H9 (cell line): ENCODE measurements at regions not wholly inside any gene's neighbourhood (a gene's known extent, or its start where the extent isn't known, plus 50 kb on each side); places are given as distances from the start of the nearest gene placed in this dataset.

Experiments used
- DNase-seq: peaks from one replicate; pipeline ENCODE4 v3.0.0-alpha.2; 2017
- H2AFZ ChIP-seq: one replicate; pipeline ENCODE4 v1.6.1; 2013; ENCODE audit warnings: mild to moderate bottlenecking, low read length, control low read depth, moderate library complexity
- H2AK5ac ChIP-seq: 2 replicates; pipeline ENCODE4 v1.6.1; 2013; ENCODE audit warnings: low read length, control low read depth, mixed read lengths; ENCODE audit not compliant: insufficient read length
- H2BK120ac ChIP-seq: one replicate; pipeline ENCODE4 v1.6.1; 2013; ENCODE audit warnings: low read depth, mild to moderate bottlenecking, low read length, control low read depth, inconsistent platforms; ENCODE audit not compliant: poor library complexity, severe bottlenecking
- H2BK12ac ChIP-seq: 2 replicates; pipeline ENCODE4 v1.6.1; 2013; ENCODE audit warnings: low read length, control low read depth, mixed read lengths, low read depth; ENCODE audit not compliant: insufficient read length
- H2BK15ac ChIP-seq: 2 replicates; pipeline ENCODE4 v1.6.1; 2013; ENCODE audit warnings: low read depth, low read length, control low read depth
- H2BK20ac ChIP-seq: one replicate; pipeline ENCODE4 v1.6.1; 2013; ENCODE audit warnings: low read depth, mild to moderate bottlenecking, low read length, control low read depth, inconsistent platforms; ENCODE audit not compliant: poor library complexity, severe bottlenecking
- H2BK5ac ChIP-seq: 2 replicates; pipeline ENCODE4 v1.6.1; 2013; ENCODE audit warnings: low read length, control low read depth, mixed read lengths; ENCODE audit not compliant: insufficient read length
- H3K14ac ChIP-seq: 2 replicates; pipeline ENCODE4 v1.6.1; 2013; ENCODE audit warnings: low read length, control low read depth; ENCODE audit not compliant: insufficient read depth
- H3K18ac ChIP-seq: 2 replicates; pipeline ENCODE4 v1.6.1; 2013; ENCODE audit warnings: low read depth, mild to moderate bottlenecking, mixed read lengths, low read length, control low read depth; ENCODE audit not compliant: insufficient read length
- H3K23ac ChIP-seq: 2 replicates; pipeline ENCODE4 v1.6.1; 2013; ENCODE audit warnings: low read length, control low read depth, mixed read lengths, low read depth; ENCODE audit not compliant: insufficient read length
- H3K23me2 ChIP-seq: 2 replicates; pipeline ENCODE4 v1.6.1; 2013; ENCODE audit warnings: low read depth, mild to moderate bottlenecking, mixed read lengths, low read length, control low read depth; ENCODE audit not compliant: insufficient read length, poor library complexity, severe bottlenecking
- H3K27ac ChIP-seq: 2 replicates; pipeline ENCODE4 v1.5.1; 2013; ENCODE audit warnings: low read length, control low read depth, mixed read lengths, low read depth; ENCODE audit not compliant: insufficient read length
- H3K27me3 ChIP-seq: 2 replicates; pipeline ENCODE4 v1.6.1; 2013; ENCODE audit warnings: low read length, control low read depth, inconsistent platforms; ENCODE audit not compliant: insufficient read depth
- H3K4ac ChIP-seq: 2 replicates; pipeline ENCODE4 v1.6.1; 2013; ENCODE audit warnings: low read depth, mild to moderate bottlenecking, control low read depth, inconsistent platforms, low read length, moderate library complexity
- H3K4me1 ChIP-seq: 2 replicates; pipeline ENCODE4 v1.6.1; 2013; ENCODE audit warnings: low read length, control low read depth, inconsistent platforms; ENCODE audit not compliant: insufficient read depth
- H3K4me2 ChIP-seq: 2 replicates; pipeline ENCODE4 v1.6.1; 2013; ENCODE audit warnings: low read length, control low read depth, mixed read lengths; ENCODE audit not compliant: insufficient read length, insufficient read depth
- H3K56ac ChIP-seq: 2 replicates; pipeline ENCODE4 v1.6.1; 2013; ENCODE audit warnings: low read depth, mild to moderate bottlenecking, mixed read lengths, low read length, control low read depth; ENCODE audit not compliant: insufficient read length
- H3K79me1 ChIP-seq: 2 replicates; pipeline ENCODE4 v1.6.1; 2013; ENCODE audit warnings: low read depth, mild to moderate bottlenecking, moderate library complexity, low read length, control low read depth, inconsistent platforms; ENCODE audit not compliant: insufficient read depth, poor library complexity, severe bottlenecking
- H3K79me2 ChIP-seq: 2 replicates; pipeline ENCODE4 v1.6.1; 2013; ENCODE audit warnings: low read length, control low read depth, inconsistent platforms; ENCODE audit not compliant: insufficient read depth
- H3K9ac ChIP-seq: 2 replicates; pipeline ENCODE4 v1.6.1; 2013; ENCODE audit warnings: low read length, control low read depth, mixed read lengths; ENCODE audit not compliant: insufficient read length; ENCODE audit errors: extremely low read depth
- H3K9me3 ChIP-seq: one replicate; pipeline ENCODE4 v1.6.1; 2013; ENCODE audit warnings: low read depth, low read length, inconsistent platforms; ENCODE audit not compliant: control insufficient read depth
- H3T11ph ChIP-seq: one replicate; pipeline ENCODE4 v1.6.1; 2013; ENCODE audit warnings: mild to moderate bottlenecking, low read length, control low read depth, inconsistent platforms
- H4K20me1 ChIP-seq: one replicate; pipeline ENCODE4 v1.6.1; 2013; ENCODE audit not compliant: control insufficient read depth, insufficient read length, insufficient read depth
- H4K5ac ChIP-seq: 2 replicates; pipeline ENCODE4 v1.6.1; 2013; ENCODE audit warnings: low read depth, mild to moderate bottlenecking, mixed read lengths, low read length, control low read depth; ENCODE audit not compliant: insufficient read length
- H4K8ac ChIP-seq: replicated peaks from 2 replicates; pipeline ENCODE4 v1.6.1; 2013; ENCODE audit warnings: low read length, control low read depth, mixed read lengths, low read depth; ENCODE audit not compliant: insufficient read length
- H4K91ac ChIP-seq: 2 replicates; pipeline ENCODE4 v1.6.1; 2013; ENCODE audit warnings: low read depth, mild to moderate bottlenecking, moderate library complexity, mixed read lengths, low read length, control low read depth; ENCODE audit not compliant: insufficient read length
- H3K27ac Mint-ChIP-seq, 3 experiments: 2 replicates in 2 of 3; 3 replicates in 1 of 3; pipeline ENCODE4 v1.8.0; 2020 to 2021; ENCODE audit warnings: mixed read lengths in 3 of 3, mild to moderate bottlenecking in 1 of 3, moderate library complexity in 1 of 3
- H3K27me3 Mint-ChIP-seq: 2 replicates; pipeline ENCODE4 v1.8.0; 2021; ENCODE audit warnings: low read depth, mild to moderate bottlenecking, moderate library complexity, mixed read lengths
- H3K36me3 Mint-ChIP-seq, 3 experiments: 2 replicates in 2 of 3; 3 replicates in 1 of 3; pipeline ENCODE4 v1.8.0; 2020 to 2021; ENCODE audit warnings: low read depth in 3 of 3, mixed read lengths in 3 of 3; ENCODE audit not compliant: insufficient read depth in 1 of 3
- H3K4me1 Mint-ChIP-seq, 2 experiments: 2 replicates each; pipeline ENCODE4 v1.8.0; 2020; ENCODE audit warnings: mixed read lengths in 2 of 2
- H3K4me3 Mint-ChIP-seq, 2 experiments: 2 replicates in 1 of 2; 3 replicates in 1 of 2; pipeline ENCODE4 v1.8.0; 2020 to 2021; ENCODE audit warnings: mild to moderate bottlenecking in 2 of 2, mixed read lengths in 2 of 2, moderate library complexity in 1 of 2
- H3K9me3 Mint-ChIP-seq, 2 experiments: 2 replicates in 1 of 2; 3 replicates in 1 of 2; pipeline ENCODE4 v1.8.0; 2020; ENCODE audit warnings: mild to moderate bottlenecking in 2 of 2, mixed read lengths in 2 of 2, moderate library complexity in 1 of 2
- WGBS: extraction: QIAGEN DNeasy Blood & Tissue Kit; methylation state at CpG from one replicate; pipeline ENCODE4 v1.1.7; 2013; ENCODE audit warnings: missing lambda C conversion rate, low lambda C conversion rate, mixed read lengths; ENCODE audit not compliant: insufficient read length; ENCODE audit errors: extremely low coverage; 5-methylcytosine and 5-hydroxymethylcytosine counted together
- TF ChIP-seq, protein P1 (sequence below): fragments of 200-600 bp; sonication (generic); conservative IDR thresholded peaks from 3 replicates; pipeline ENCODE4 v1.8.0; 2021; ENCODE audit warnings: antibody characterized with exemption, mild to moderate bottlenecking

DNA sequence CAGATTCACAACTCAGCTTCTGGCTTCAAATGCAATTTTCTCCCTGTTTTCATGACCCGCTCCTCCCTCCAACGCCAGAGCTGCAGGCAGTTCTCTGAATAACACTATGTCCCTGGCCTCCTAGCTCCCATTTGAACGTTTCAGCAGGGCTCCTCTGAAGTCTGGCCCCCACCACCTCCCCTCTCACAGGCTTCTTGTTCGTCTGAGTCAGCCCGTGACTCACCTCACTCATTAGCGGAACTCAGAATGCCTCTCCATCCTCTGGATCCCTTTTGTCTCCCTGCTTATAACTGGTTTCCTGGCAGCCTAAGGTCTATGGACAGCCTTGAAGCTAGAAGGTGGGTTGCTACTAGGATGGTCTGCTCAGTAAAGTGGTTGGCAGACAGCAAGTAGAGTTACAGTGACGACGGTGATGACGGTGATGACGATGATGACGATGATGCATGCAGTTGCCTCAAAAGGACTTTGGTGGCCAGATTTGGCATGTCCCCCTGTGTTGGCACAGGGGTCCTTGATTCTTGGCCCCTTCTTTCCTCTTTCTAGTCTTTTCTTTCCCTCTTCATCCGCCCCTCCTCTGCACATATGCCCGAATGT is 83.3 kb upstream of the MKLN1 start:
- Histone ChIP-seq H3K27me3 (no peaks in the 10 kb centered on the region), H4K8ac (no peak overlapping the region), H2BK5ac (no peak overlapping the region), H4K91ac (no peak overlapping the region), H2BK12ac (no peak overlapping the region), H3K9me3 (no peaks in the 10 kb centered on the region), H3K79me2 (no peaks in the 10 kb centered on the region), H3K4ac (no peak overlapping the region), H2AK5ac (no peak overlapping the region), H3K56ac (no peak overlapping the region), H3K23ac (no peak overlapping the region), H3K9ac (no peak overlapping the region), H3K23me2 (no peaks in the 10 kb centered on the region), H2BK120ac (no peak overlapping the region), H3K4me1 (no peaks in the 10 kb centered on the region; the same call in 1 of the 2 replicates), H4K5ac (no peak overlapping the region), H2BK20ac (no peak overlapping the region), H3K18ac (no peak overlapping the region), H3K27ac (no peak overlapping the region), H4K20me1 (no peaks in the 10 kb centered on the region), H2AFZ (no peak overlapping the region), H3K14ac (no peak overlapping the region), H3T11ph (no peak overlapping the region), H3K4me2 (no peak overlapping the region), H2BK15ac (no peak overlapping the region), H3K79me1 (no peaks in the 10 kb centered on the region)
- Mint-ChIP-seq H3K4me3 (no peak overlapping the region), H3K27me3 (peaks cover 2% of the 10 kb centered on the region), H3K36me3 (no peaks in the 10 kb centered on the region), H3K4me1 (peaks cover 14 to 18% of the 10 kb centered on the region in 2 experiments), H3K27ac (peak overlapping the region in 2 of 3 experiments; percentile 30 to 34; a peak in 2 of 7 replicates), H3K9me3 (no peaks in the 10 kb centered on the region)
- WGBS: no CpG with 5 or more reads among the region's 13 CpGs
- DNase-seq: peak; percentile 63
- TF ChIP-seq, protein P1, sequence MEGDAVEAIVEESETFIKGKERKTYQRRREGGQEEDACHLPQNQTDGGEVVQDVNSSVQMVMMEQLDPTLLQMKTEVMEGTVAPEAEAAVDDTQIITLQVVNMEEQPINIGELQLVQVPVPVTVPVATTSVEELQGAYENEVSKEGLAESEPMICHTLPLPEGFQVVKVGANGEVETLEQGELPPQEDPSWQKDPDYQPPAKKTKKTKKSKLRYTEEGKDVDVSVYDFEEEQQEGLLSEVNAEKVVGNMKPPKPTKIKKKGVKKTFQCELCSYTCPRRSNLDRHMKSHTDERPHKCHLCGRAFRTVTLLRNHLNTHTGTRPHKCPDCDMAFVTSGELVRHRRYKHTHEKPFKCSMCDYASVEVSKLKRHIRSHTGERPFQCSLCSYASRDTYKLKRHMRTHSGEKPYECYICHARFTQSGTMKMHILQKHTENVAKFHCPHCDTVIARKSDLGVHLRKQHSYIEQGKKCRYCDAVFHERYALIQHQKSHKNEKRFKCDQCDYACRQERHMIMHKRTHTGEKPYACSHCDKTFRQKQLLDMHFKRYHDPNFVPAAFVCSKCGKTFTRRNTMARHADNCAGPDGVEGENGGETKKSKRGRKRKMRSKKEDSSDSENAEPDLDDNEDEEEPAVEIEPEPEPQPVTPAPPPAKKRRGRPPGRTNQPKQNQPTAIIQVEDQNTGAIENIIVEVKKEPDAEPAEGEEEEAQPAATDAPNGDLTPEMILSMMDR: no peak
